HG03280 (cell line): ENCODE measurements at regions not wholly inside any gene's neighbourhood (a gene's known extent, or its start where the extent isn't known, plus 50 kb on each side); places are given as distances from the start of the nearest gene placed in this dataset.
A peak's percentile ranks its signal among the peaks of the same experiment; 100 is the strongest.
"Not testable (repeated sequence)": the region's sequence is repeated elsewhere in the genome, so short reads cannot be mapped to it uniquely, and the experiment has no call there.

Experiments used
- ATAC-seq: cut with Tn5 transposase; IDR thresholded peaks from one replicate; pipeline ENCODE4 v1.9.1; 2021; ENCODE audit warnings: mild to moderate bottlenecking, moderate library complexity; ENCODE audit not compliant: unreplicated experiment

DNA sequence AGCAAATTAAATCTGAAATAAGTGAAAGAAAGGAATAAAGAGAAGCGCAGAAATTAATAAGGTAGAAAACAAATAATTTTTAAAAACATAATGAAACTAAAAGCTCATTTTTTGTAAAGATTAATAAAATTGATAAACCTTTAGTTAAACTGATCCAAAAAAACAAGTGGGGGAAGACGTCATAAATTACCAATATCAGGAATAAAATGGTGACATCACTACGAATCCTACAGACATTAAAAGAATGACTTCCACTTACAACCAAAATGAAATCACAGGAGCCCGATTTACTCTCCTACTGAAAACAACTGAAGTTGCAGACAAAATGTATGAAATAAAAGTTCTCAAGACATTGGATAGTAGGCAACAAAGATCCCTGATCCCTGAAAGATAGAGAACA lies 68.1 kb upstream of the IFFO2 start:
- ATAC-seq: no peak

DNA sequence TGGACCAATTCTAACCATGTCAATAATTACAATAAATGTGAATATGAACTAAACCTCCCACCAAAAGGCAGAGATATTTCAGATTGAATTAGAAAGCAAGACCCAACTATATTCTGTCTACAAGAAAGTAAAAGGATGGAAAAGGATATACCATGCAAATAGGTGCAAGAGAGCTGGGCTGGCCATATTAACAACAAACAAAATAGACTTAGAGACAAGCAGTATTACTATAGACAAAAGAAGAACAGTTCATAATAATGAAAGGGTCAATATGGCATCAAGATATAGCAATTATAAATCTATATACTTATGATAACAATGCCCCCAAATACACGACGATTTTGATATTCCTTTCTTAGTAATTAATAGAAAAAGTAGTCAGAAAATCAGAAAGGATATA lies 67.3 kb upstream of the IFFO2 start:
- ATAC-seq: no peak

DNA sequence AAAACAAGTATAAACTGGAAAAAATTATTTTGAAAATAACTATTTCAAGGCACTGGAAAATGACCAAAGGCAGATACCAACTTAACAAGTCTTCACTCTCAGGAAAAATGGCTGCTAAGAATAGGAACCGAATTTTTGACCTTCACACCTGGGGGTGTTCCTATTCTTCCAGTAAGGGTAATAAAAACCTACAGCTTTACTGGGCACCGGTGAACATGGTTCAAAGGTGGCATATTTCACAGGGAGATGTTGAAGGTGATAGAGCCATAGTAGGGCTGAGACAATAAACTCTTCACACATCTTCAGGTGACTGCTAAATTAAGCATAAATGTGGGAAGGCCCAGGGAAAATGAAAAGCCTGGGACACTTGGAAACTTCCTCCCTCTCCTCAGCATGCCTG lies 65.4 kb upstream of the IFFO2 start:
- ATAC-seq: no peak

DNA sequence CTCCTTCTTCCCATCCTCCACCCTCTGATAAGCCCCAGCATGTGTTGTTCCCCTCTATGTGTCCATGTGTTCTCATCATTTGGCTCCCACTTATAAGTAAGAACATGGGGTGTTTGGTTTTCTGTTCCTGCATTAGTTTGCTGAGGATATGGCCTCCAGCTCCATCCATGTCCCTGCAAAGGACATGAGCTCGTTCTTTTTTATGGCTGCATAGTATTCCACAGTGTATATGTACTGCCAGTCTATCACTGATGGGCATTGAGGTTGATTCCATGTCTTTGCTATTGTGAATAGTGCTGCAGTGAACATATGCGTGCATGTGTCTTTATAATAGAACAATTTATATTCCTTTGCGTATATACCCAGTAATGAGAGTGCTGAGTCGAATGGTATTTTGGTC lies 62.8 kb upstream of the IFFO2 start:
- not testable (repeated sequence) for ATAC-seq

DNA sequence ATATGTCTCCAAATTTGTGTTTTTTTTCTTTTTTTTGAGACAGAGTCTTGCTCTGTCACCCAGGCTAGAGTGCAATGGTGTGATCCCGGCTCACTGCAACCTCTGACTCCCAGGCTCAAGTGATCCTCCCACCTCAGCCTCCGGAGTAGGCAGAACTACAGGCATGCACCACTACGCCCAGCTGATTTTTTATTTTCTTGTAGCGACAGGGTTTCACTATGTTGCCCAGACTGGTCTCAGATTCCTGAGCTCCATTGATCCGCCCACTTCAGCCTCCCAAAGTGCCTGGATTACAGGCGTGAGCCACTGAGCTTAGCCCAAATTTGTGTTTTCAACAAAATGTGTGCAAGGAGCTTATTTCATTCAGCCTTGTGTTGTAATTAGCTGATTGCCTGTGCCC lies 59.0 kb upstream of the IFFO2 start:
- ATAC-seq: no peak

DNA sequence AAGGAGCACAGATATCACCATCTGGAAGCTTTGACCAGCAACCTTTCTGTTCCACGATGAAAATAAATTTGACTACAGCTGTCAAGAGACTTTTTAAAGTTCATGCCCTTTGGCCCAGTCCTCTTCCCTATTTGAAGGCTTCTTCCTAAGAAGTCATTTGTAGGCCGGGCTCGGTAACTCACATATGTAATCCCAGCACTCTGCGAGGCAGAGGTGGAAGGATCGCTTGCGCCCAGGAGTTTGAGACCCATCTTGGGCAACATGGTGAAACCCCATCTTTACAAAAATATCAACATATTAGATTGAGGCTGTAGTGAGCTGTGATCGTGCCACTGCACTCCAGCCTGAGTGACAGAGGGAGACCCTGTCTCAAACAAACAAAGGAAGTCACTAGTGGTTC lies 58.3 kb upstream of the IFFO2 start:
- ATAC-seq: no peak

DNA sequence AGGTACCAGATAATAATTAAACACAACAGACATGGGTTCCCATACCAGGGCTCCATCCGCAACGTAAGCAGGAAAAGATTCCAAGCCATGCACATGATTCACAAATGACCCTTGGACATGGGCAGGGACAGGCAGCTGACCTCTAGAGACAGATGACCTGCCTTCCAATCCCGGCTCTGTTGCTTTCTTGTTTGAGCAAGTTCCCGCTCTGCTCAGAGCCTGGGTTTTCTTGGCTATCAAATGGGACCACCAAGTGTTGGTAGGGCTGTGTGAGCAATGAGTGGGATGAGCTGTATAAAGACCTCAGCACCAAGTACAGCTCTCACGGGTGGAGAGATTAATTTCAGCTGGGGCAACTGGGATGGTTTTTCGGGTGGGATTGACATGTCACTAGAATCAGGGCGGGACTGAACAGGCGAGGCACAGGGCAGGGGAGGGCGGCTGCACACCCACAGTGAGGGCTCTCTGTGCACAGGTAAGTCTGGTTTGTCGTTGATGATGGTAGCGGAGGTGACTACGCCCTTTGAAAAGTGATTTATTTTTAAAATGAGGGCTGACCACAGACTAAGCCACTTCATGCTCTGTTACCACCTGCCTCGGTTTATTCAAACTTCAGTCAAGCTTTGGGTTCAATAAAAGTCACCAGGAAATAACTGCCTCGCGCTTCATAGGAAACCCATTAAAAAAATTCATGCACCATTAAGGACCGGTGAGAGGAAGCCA lies 57.5 kb upstream of the IFFO2 start:
- no peak for ATAC-seq

DNA sequence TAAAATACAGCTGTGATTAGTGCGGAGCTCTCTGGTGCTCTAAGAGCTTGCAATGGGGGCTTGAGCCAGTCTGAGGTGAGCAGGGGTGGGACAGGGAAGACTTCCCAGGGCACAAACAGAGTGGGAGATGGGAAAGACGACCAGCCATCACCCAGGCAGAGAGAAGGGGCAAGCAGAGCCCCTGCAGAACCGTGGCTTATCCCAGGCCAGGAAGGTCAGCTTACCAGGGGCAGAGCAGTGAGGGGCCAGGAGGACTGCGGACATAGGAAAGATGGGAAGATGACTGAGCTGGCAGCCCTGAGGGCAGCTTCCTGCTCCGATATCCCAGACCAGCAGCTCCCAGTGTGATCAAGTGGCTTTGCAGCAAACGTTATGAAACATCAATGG lies 55.4 kb upstream of the IFFO2 start:
- ATAC-seq: no peak

DNA sequence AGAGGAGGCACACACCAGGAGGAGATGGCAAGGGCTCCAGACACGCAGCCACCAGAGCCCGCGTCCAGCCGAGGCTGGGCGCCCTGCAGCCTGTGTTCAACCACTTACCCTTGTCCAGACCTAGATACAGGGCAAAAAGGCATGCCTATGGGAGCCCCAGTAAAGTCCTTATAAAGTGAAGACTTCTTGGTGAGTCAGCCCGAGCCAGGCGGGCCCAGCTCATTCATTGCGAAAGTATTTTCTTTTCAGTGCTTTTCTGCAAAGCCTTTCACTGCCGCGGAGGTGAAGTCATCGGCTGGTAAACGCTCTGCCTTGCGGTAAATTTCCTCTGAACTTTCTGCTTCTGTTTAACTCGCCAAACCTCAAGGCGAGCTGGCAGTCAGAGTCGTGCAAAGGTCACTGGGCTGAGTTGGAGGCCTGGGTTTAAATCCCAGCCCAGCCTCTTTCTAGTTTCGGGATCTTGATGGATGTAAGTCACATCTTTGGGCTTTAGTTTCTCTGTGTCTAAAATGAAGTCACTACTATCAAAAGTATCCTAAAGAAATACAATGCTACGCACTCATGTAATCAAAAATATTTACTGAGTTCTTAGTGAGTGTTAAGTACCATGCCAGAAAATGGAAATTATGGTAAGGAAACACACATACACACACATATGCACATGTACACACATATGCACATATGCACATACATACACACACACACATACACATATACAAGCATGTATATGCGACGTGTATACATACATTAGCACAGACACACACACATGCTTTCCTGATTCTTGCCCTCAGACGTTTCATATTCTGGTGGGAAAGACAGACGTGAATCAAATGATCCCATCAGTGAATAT lies 54.7 kb upstream of the IFFO2 start:
- ATAC-seq: peak; percentile 60

DNA sequence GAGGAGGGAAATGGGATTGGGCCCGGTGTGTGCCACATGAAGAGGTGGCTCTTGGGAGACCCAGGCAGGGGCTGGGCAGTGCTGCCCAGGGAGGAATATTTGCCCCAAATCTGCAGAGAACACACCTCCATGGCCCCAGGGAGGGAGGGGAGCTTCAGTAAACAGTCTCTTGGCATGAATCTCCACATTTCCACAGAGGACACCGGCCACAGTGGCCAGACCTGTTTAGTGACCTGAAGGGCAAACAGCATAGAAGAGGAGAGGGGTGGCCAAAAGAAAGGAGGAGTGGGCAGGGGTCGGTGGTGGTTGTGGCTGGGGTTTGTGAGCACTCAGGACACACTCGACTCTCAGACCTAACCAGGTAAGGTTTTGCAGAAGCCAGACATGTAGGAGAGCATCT lies 54.0 kb upstream of the IFFO2 start:
- no peak for ATAC-seq

DNA sequence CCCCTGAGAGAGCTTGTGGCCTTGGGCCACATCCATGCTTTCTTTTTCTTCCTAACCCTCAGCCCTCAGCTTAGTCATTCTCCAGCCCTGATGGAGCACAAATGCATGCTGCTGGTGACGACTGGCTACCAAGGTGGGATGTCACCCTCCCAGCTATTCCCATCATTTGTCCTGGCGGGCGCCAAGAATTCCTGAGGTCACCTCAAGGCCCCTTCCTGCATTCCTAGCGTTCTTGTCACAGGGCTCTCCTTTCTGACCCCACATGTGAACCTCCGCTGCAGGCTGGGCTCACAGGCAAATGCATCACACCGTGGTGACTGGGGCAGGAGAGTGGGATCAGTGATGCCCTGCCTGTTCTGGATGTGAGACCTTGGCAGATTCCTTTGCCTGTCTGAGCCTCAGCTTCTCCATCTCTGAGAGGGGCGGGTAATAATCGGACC lies 53.4 kb upstream of the IFFO2 start:
- ATAC-seq: no peak

DNA sequence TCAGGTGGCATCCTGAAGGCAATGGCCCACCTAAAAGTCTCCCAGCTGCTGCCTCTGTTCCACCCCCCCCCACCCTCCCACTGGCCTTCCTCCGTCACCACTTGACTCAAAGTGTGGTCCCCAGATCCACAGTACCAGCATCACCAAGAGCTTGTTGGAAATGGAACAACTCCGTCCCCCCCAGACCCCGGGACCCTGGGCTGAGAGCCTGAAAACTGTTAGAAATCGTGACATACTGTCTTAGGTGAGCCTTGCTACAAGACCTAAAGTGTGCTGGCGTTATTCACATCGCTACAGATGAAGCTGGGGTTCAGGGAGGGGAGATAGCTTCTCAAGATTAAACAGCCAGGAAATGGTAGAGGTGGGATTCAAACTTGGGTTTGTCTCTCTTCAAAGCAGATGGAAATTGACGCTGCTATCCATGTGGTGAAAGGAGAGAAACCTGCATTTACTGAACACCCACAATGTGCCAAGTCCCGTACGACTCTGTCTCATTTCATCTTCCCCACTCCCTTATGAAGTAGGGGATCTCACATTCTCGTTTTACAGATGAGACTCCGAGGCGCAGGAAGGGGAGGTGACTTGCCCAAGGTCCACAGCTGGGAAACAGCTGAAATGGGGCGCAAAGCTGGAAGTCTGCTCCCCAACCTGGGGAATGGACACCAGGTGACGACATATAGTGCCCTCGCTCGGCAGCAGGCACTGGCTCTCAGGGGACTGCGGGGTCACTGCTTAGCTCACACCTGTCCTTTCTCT lies 52.8 kb upstream of the IFFO2 start:
- ATAC-seq: no peak

DNA sequence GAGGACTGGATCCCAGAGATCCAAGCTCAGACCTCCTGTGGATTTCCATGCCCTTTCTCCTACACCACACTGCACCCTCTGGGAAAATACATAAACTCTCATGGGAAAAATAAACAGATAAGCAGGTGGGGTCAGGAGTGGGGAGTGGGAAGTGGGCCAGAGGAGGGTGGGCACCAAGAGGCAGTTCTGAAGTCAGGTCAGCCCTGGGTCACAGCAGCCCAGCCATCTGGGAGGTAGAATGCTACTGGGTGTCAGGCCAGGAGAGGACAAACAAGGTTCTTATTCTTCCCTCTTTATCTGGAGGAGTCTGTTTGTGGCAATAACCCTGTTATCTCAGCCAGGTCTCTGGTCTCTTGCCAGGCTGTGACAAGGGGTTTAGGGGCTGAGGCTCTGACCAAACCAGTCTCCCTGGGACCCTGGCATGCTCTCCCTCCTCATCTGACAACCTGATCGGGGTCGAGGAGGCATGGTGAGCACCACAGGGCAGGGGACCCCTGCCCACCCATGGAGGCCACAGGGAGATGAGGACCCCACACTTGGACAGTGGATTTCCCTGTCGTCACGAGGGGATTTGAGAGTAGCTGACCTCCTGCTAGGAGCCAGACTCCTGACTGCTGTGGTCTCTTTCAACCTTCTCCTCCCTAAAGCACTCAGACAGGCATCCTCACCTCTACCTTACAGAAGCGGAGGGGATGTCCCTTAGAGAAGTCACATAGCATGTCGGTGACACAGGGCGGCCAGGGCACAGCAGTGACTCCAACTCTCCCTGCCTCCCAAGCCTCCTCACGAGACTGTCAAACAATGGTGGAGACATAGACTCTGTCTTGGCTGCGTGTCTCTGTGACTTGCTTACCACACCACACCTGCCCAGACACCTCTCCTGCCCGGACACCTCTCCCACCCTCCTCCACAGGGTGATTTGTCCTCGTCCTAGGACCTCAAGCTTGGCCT lies 51.3 kb upstream of the IFFO2 start:
- ATAC-seq: no peak

DNA sequence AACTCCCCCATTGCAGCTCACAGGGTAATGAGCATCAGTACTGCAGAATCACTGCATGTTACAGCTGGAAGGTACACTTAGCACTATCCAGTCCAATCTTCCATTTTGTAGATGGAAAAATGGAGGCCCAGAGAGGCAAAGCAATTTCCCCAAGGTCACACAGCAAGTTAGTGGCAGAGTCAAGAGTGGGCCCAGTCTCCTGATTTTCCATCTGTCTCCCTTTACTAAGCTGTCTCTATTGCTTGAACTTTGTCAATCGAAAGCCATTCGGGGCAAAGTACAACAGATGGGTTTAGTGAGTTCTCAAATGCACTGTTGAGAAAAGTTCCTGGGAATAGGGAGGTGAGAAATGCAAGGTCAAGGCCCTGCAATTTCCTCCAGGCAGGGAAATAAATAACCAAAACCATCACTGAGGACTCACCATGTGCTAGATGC lies 50.4 kb upstream of the IFFO2 start:
- ATAC-seq: no peak
